Liver (tissue), 3 donors: ENCODE measurements at regions not wholly inside any gene's neighbourhood (a gene's known extent, or its start where the extent isn't known, plus 50 kb on each side); places are given as distances from the start of the nearest gene placed in this dataset.

Source experiments
- ATF3 ChIP-seq: IDR thresholded peaks from 2 replicates; pipeline ENCODE4 v1.6.1; 2016; ENCODE audit warnings: antibody characterized with exemption
- CTCF ChIP-seq: fragments of 150-350 bp; IDR thresholded peaks from 2 replicates; pipeline ENCODE4 v1.5.1; 2017; ENCODE audit warnings: improper control_type of control experiment, low read depth, low read length; ENCODE audit not compliant: missing input control
- EGR1 ChIP-seq, 2 donors: IDR thresholded peaks; 2 replicates each; pipeline ENCODE4 v1.6.1; 2016 to 2018; ENCODE audit warnings: antibody characterized with exemption in 2 of 2, low read depth in 2 of 2
- GABPA ChIP-seq, 2 donors: IDR thresholded peaks in 1 of 2; conservative IDR thresholded peaks in 1 of 2; 2 replicates each; pipeline ENCODE4 v1.6.1; 2016; ENCODE audit warnings: antibody characterized with exemption in 2 of 2, mild to moderate bottlenecking in 1 of 2, moderate library complexity in 1 of 2
- HNF4A ChIP-seq, 2 donors: conservative IDR thresholded peaks; 2 replicates each; pipeline ENCODE4 v1.6.1; 2016; ENCODE audit warnings: antibody characterized with exemption in 2 of 2, mild to moderate bottlenecking in 2 of 2
- HNF4G ChIP-seq: IDR thresholded peaks from 2 replicates; pipeline ENCODE4 v1.6.1; 2016; ENCODE audit warnings: antibody characterized with exemption
- JUND ChIP-seq, 2 donors: IDR thresholded peaks; 2 replicates each; pipeline ENCODE4 v1.6.1; 2016; ENCODE audit warnings: antibody characterized with exemption in 2 of 2
- MAX ChIP-seq: IDR thresholded peaks from 2 replicates; pipeline ENCODE4 v1.6.1; 2016; ENCODE audit warnings: antibody characterized with exemption
- RAD21 ChIP-seq, 2 donors: IDR thresholded peaks; 2 replicates each; pipeline ENCODE4 v1.6.1; 2016; ENCODE audit warnings: antibody characterized with exemption in 2 of 2, mild to moderate bottlenecking in 2 of 2
- REST ChIP-seq: IDR thresholded peaks from 2 replicates; pipeline ENCODE4 v1.6.1; 2016; ENCODE audit warnings: antibody characterized with exemption, mild to moderate bottlenecking
- SP1 ChIP-seq: IDR thresholded peaks from 2 replicates; pipeline ENCODE4 v1.6.1; 2018; ENCODE audit warnings: antibody characterized with exemption, mild to moderate bottlenecking
- TAF1 ChIP-seq: conservative IDR thresholded peaks from 2 replicates; pipeline ENCODE4 v1.6.1; 2016; ENCODE audit warnings: antibody characterized with exemption, mild to moderate bottlenecking
- YY1 ChIP-seq: IDR thresholded peaks from 2 replicates; pipeline ENCODE4 v1.6.1; 2016; ENCODE audit warnings: antibody characterized with exemption, mild to moderate bottlenecking
- ZBTB33 ChIP-seq: IDR thresholded peaks from 2 replicates; pipeline ENCODE4 v1.6.1; 2016; ENCODE audit warnings: antibody characterized with exemption
- donor health status: healthy.
- donor health status: healthy.

GRCh38 chr2:173785813-173786212 is 179.4 kb downstream of the SP3 start:
- no peak for TF ChIP-seq HNF4G
- no peak for TF ChIP-seq CTCF
- no peak for TF ChIP-seq YY1
- no peak for TF ChIP-seq HNF4A (conservative IDR thresholded peaks at IDR 0.05)
- no peak for TF ChIP-seq TAF1
- TF ChIP-seq ZBTB33: no peak
- no peak for TF ChIP-seq SP1
- TF ChIP-seq MAX: no peak
- no peak for TF ChIP-seq RAD21 (IDR thresholded peaks at IDR 0.05)
- no peak for TF ChIP-seq GABPA (IDR thresholded peaks at IDR 0.05 in 1 of 2, conservative IDR thresholded peaks at IDR 0.05 in 1 of 2)
- TF ChIP-seq REST: no peak
- no peak for TF ChIP-seq ATF3
- no peak for TF ChIP-seq EGR1 (IDR thresholded peaks at IDR 0.05; ENCODE audit: low read depth in 2 of 2)
- TF ChIP-seq JUND (IDR thresholded peaks at IDR 0.05): no peak
